ENCODE measurements at regions not wholly inside any gene's neighbourhood (a gene's known extent, or its start where the extent isn't known, plus 50 kb on each side); places are given as distances from the start of the nearest gene placed in this dataset.
"Not testable (repeated sequence)": the region's sequence is repeated elsewhere in the genome, so short reads cannot be mapped to it uniquely, and the experiment has no call there.

GRCh38 chr7:55741721-55742631, 120.6 kb downstream of the SEPTIN14 start:
- TF ChIP-seq ZNF146 (tag by site-specific recombination; IDR thresholded peaks at IDR 0.05); CTCF (tag by site-specific recombination; IDR thresholded peaks at IDR 0.05); PBX3 (CRISPR knock-in tag; IDR thresholded peaks at IDR 0.05); GLI4 (tag by site-specific recombination; IDR thresholded peaks at IDR 0.05); ZNF37A (tag by site-specific recombination; IDR thresholded peaks at IDR 0.05); ZNF747 (tag by site-specific recombination; IDR thresholded peaks at IDR 0.05); ZNF629 (tag by site-specific recombination; IDR thresholded peaks at IDR 0.05): not testable (repeated sequence)
